Neural crest cell (in vitro differentiated cells): ENCODE measurements at regions not wholly inside any gene's neighbourhood (a gene's known extent, or its start where the extent isn't known, plus 50 kb on each side); places are given as distances from the start of the nearest gene placed in this dataset.
"Not testable (repeated sequence)": the region's sequence is repeated elsewhere in the genome, so short reads cannot be mapped to it uniquely, and the experiment has no call there.

Experiments
- DNase-seq: peaks from one replicate; pipeline ENCODE4 v3.0.0; 2021; ENCODE audit warnings: low read depth, mixed read lengths, low spot score
- H3K27ac Mint-ChIP-seq: one replicate; pipeline ENCODE4 v1.8.0; 2021; ENCODE audit warnings: mild to moderate bottlenecking, mixed read lengths; ENCODE audit not compliant: unreplicated experiment
- H3K27me3 Mint-ChIP-seq: 2 replicates; pipeline ENCODE4 v1.8.0; 2021; ENCODE audit warnings: low read depth, mild to moderate bottlenecking, mixed read lengths
- H3K36me3 Mint-ChIP-seq: 2 replicates; pipeline ENCODE4 v1.8.0; 2021; ENCODE audit warnings: low read depth, mild to moderate bottlenecking, mixed read lengths
- H3K4me1 Mint-ChIP-seq: 2 replicates; pipeline ENCODE4 v1.8.0; 2021; ENCODE audit warnings: mixed read lengths
- H3K4me3 Mint-ChIP-seq: one replicate; pipeline ENCODE4 v1.8.0; 2021; ENCODE audit warnings: mild to moderate bottlenecking, mixed read lengths
- H3K9me3 Mint-ChIP-seq: 2 replicates; pipeline ENCODE4 v1.8.0; 2021; ENCODE audit warnings: mixed read lengths
- TF ChIP-seq, protein P1 (sequence below): fragments of 200-600 bp; sonication (generic); conservative IDR thresholded peaks from 2 replicates; pipeline ENCODE4 v1.5.0; 2021; ENCODE audit warnings: antibody characterized with exemption, mild to moderate bottlenecking

DNA sequence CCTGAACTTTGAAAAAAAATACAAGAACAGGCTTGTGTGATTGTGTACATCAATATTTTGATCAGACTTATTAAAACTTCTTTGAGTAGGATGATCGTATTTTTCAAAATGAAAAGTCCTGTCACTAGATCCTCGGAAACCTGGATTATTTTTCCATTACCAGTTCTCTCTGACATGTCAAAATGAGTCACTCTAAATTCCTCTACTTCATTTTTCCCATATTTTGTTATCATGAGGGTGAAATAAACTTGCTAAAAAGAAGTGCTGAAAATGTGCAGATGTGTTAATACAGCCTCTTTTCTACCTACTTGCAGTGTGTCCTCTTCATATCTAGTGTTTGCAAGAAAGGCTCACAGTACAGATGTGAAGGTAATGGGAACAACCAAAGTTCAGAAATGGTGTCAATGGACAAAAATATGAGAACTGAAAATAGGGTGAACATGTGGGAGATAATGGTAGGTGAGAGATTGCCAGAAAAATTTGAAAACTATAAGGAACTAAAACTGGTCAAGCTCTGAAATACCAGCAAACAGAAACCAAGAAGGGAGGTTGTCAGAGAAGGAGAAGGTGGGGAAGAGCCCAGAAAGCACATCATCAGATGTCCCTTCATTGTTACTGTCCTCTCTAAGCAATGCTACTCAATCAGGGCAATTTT, 108.2 kb downstream of the EOMES start:
- Mint-ChIP-seq H3K9me3 (peaks cover 7% of the 10 kb centered on the region), H3K36me3 (peaks cover 6% of the 10 kb centered on the region), H3K4me3 (no peak overlapping the region), H3K4me1 (no peaks in the 10 kb centered on the region), H3K27ac (no peak overlapping the region), H3K27me3 (no peaks in the 10 kb centered on the region)
- no peak for DNase-seq
- TF ChIP-seq, protein P1, sequence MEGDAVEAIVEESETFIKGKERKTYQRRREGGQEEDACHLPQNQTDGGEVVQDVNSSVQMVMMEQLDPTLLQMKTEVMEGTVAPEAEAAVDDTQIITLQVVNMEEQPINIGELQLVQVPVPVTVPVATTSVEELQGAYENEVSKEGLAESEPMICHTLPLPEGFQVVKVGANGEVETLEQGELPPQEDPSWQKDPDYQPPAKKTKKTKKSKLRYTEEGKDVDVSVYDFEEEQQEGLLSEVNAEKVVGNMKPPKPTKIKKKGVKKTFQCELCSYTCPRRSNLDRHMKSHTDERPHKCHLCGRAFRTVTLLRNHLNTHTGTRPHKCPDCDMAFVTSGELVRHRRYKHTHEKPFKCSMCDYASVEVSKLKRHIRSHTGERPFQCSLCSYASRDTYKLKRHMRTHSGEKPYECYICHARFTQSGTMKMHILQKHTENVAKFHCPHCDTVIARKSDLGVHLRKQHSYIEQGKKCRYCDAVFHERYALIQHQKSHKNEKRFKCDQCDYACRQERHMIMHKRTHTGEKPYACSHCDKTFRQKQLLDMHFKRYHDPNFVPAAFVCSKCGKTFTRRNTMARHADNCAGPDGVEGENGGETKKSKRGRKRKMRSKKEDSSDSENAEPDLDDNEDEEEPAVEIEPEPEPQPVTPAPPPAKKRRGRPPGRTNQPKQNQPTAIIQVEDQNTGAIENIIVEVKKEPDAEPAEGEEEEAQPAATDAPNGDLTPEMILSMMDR = no peak

DNA sequence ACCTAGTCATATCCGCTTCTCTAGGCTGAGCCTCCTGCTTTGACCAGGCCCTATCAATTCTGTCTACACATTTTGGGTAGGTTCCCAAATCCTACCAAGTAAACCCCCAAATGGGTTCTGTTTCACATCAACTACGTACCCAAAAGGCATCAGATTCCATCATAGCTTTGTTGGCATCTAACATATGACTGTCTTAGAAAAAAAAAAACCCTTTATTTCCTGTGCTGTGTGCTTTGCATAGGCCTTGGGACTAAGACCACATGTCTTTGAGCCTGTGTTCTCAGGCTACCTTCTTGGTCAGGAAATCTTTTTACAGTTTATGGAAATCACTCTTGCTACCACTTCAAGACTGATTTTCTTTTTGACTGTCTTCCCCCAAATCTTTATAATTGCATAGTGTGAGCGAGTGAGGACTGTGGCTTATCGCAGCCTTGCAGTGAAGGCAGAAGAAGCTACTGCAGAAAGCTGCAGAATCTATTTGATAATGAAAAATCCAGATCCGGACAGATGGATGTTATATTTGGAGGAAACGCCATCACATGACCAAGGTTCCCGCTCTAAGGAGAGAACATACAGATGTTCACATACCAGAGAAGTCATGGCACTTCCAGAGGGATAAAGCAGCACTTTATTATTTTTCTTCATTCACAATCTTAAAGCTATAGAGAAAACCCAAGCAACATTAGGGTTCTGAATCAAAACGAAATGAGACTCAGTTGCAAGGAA, 111.2 kb downstream of the EOMES start:
- TF ChIP-seq, protein P1 = no peak
- H3K4me1 Mint-ChIP-seq = no peaks in the 10 kb centered on the region
- H3K36me3 Mint-ChIP-seq = peaks cover 6% of the 10 kb centered on the region
- no peak overlapping the region for H3K4me3 Mint-ChIP-seq
- H3K9me3 Mint-ChIP-seq = peaks cover 7% of the 10 kb centered on the region
- H3K27me3 Mint-ChIP-seq = no peaks in the 10 kb centered on the region
- no peak overlapping the region for H3K27ac Mint-ChIP-seq
- no peak for DNase-seq

DNA sequence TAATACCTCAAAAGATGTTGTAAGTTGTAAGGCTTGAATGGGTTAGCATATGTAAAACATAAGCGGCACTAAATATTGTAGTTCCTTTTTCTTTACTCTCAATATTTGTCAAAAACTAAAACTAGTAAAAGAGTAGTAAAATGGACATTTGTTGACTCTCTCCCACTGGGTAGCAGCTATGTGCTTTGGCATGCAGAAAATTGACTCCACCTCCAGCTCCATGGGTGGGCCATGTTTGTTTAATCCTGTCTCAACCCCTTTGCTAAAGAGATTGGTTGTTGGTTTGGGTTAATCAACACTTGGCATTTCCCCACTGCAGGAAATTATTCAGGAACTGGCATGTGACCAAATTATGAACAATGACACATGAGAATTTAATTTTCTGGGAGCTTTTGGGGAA, 114.8 kb downstream of the EOMES start:
- Mint-ChIP-seq H3K4me3 (no peak overlapping the region), H3K27ac (no peak overlapping the region), H3K36me3 (no peaks in the 10 kb centered on the region), H3K4me1 (no peaks in the 10 kb centered on the region), H3K27me3 (no peaks in the 10 kb centered on the region), H3K9me3 (peaks cover 2% of the 10 kb centered on the region)
- no peak for DNase-seq
- TF ChIP-seq, protein P1 = no peak

DNA sequence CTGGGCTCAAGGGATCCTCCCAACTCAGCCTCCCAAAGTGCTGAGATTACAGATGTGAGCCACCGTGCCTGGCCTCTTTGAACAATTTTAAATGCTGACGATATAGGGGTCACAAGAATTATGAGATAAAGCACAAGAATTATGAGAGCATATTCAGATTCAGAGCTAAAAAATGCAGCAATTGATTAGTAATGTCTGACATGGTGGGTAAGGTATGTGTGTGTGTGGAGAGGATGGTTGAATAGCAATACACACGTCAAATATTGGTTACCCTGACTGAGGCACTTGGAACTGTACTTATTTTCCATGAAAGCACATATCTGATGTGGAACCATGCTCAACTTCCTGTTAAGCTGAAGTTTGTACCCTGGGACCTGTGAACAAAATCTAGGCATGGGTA, 115.6 kb downstream of the EOMES start:
- TF ChIP-seq, protein P1 = no peak
- H3K4me1 Mint-ChIP-seq = no peaks in the 10 kb centered on the region
- no peak for DNase-seq
- H3K27ac Mint-ChIP-seq = no peak overlapping the region
- no peaks in the 10 kb centered on the region for H3K27me3 Mint-ChIP-seq
- no peaks in the 10 kb centered on the region for H3K36me3 Mint-ChIP-seq
- H3K9me3 Mint-ChIP-seq = peaks cover 2% of the 10 kb centered on the region
- H3K4me3 Mint-ChIP-seq = no peak overlapping the region

DNA sequence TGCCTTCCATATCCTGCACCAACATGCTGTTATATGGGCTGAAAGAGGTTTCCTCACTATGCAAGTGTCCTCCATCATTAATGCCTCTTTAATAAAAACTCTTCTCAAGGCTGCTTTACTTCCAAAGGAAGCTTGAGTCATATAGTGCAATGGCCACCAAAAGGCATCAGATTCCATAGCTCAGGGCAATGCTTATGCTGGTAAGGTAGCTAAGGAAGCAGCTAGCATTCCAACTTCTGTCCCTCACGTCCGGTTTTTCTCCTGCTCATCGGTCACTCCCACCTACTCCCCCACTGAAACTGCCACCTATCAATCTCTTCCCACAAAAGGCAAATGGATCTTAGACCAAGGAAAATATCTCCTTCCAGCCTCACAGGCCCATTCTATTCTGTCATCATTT, 117.1 kb upstream of the SLC4A7 start:
- not testable (repeated sequence) for H3K27ac Mint-ChIP-seq, H3K4me3 Mint-ChIP-seq, H3K36me3 Mint-ChIP-seq, DNase-seq, H3K4me1 Mint-ChIP-seq, H3K9me3 Mint-ChIP-seq, H3K27me3 Mint-ChIP-seq

DNA sequence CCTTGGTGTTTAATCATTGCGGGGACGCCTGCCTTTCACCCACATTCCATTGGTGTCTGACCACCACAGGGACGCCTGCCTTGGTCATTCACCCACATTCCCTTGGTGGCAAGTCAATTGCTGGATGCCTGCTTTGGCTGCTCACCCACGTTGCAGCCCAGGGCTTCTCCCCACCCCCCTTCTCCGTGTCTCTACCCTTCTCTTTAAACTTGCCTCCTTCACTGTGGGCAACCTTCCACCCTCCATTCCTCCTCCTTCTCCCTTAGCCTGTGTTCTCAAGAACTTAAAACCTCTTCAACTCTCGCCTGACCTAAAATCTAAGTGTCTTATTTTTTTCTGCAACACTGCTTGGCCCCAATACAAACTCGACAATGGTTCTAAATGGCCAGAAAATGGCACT, 115.6 kb upstream of the SLC4A7 start:
- not testable (repeated sequence) for H3K27ac Mint-ChIP-seq, H3K4me3 Mint-ChIP-seq, H3K4me1 Mint-ChIP-seq, H3K9me3 Mint-ChIP-seq, H3K27me3 Mint-ChIP-seq, DNase-seq, H3K36me3 Mint-ChIP-seq
